Stimulated activated CD8-positive, alpha-beta memory T cell treated with anti-CD3 and anti-CD28 coated beads, Interleukin-12 subunit alpha, Interleukin-12 subunit beta, amount 100 ng/mL, for 24 hours (primary cell): ENCODE measurements at regions not wholly inside any gene's neighbourhood (a gene's known extent, or its start where the extent isn't known, plus 50 kb on each side); places are given as distances from the start of the nearest gene placed in this dataset.
"Not testable (repeated sequence)": the region's sequence is repeated elsewhere in the genome, so short reads cannot be mapped to it uniquely, and the experiment has no call there.

ENCODE experiments used
- DNase-seq: peaks from one replicate; pipeline ENCODE4 v3.0.0-alpha.2; 2020; ENCODE audit errors: extremely low read depth

DNA sequence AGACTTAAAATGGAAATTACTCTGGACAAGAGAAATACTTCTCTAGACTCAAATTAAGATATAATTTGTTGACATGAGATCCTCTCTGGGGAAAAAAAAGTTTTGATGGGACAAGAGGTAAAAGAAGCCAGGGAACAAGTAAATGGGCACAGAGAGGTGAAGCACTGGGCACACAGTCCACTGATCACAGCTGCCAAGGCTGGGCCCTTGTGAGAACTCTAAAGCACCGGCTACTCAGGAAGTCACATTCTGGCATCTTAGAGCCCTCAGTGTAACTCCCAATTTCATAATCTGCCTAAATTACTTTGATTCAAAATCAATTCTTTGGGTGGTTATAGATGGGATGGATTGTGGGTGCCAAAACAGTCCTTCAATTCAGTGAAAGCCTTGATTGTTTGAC is 123.2 kb upstream of the CACNA2D1 start:
- DNase-seq = no peak

DNA sequence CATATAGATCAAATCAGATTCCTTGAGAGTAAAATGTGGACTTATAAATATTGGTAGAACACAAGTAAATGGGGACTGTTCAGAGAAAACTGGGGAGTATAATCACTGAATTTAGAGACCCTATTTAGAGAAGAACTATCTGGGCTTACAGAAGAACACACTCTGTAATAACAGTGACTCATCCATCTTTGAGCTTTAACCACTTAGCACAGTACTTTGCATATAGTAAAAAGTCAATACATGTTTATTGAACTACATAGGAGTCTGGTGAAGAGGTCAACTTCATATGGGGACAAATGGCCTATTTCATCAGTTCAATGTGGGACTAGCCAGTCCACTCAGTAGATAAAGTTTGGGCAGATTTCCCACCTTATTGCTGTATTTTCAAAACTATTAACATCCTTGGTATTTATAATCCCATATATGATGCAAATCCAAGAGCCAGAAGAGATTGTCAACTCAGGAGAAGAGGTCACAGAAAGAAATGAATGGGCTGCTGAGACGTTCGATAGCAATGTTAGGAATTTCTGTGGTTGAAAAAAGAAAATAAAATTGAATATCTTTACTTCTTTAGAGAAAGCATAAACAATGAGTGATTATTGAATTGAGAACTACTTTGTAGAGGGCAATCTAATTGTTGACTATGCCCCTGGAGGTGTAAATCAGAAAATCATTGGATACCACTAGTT is 119.3 kb upstream of the CACNA2D1 start:
- no peak for DNase-seq

DNA sequence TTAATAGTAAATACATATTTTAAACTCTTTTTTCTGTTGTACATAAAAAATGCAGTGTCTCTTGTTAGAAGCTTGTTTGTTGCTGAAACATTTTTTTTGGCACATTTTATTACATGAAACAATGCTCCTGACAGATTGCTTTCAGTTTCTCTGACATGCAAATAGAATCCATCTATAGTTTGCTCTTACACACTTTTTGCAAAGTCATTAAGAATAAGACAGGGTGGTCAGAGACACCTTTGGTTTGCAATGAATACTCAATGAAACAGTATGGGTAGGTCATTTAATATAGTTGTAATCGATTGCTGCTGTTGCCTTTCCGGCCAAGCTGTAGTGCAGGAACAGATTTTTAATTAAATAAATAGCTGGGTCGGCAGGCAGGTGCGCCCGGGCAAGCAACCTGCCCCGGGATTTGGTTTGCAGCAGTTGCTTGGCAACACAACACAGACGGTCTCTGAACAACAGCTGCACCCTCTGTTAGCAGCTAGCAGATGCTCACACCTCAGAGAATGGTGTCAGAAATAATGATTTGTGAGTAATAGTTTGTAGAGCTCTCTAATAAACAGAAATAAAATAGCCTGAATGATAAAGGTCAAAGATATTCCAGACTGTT is 115.7 kb upstream of the CACNA2D1 start:
- DNase-seq = no peak

DNA sequence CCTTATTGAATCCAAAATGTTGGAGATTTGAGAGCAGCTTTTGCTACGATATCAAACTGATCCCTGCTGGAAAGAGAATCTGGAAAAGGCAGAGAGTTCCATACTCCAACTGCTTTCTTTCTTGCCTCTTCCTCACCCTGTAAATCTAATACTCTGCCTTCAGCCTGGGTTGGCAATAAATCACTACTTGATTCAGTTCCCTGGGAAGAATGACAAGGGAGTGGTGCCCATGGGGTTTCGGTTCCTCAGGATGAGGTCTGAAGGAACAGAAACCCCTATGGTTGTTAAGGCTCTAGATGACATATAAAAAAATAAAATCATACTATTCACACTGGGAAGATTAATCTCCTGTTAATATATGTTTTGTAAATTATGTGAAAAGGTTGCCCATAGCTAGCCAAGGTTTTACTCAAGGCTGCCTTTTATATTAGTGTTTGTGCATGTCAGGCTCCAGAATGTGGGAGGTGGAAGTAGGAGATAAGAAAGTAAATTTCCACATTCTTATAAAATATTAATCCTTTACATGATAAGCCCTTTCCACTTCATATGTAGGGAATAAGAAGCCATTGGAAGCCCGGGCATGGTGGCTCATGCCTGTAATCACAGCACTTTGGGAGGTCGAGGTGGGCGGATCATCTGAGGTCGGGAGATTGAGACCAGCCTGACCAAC is 106.2 kb upstream of the CACNA2D1 start:
- DNase-seq = no peak

DNA sequence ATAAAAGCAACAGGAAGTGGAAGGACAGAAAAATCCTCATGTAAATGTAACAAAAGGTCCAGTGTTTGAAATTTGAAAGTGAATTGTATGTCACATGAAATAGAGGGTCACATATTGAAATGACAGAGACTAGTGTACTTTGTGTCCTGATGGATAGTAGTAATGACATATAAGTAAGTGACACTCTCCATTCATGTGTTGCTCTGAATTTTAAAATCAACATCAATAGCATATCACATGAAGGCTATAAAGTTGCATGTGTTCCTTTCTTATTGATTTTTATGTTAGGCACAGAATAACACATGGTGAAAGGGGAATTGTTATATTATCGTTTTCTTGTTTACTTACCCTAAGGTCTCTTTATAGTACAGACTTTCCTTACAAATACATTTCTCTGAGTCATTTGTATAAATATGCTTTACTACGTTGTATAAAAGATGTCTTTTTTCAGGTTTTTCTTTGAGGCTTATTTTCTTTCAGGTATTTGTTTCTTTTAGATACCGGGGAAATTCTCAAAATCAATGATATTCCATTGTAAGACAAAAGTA is 104.6 kb upstream of the CACNA2D1 start:
- no peak for DNase-seq

DNA sequence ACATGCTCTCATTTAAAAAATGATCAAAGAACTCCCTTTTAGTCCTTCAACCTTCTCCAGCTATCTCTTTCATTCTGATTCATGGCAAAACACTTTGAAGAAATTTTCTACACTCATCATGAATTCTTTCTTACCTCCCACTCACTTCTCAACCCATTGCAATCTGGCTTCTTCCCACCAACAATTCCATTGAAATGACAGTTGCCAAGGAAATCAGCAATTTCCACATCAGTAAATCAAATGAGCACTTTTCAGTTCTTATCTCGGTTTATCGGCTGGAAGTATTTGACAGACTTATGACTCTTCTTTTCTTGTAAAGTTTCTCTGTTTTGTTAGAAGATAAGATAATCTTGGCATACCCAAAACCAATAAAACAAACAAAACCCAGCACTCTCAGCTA is 99.1 kb upstream of the CACNA2D1 start:
- DNase-seq = no peak

DNA sequence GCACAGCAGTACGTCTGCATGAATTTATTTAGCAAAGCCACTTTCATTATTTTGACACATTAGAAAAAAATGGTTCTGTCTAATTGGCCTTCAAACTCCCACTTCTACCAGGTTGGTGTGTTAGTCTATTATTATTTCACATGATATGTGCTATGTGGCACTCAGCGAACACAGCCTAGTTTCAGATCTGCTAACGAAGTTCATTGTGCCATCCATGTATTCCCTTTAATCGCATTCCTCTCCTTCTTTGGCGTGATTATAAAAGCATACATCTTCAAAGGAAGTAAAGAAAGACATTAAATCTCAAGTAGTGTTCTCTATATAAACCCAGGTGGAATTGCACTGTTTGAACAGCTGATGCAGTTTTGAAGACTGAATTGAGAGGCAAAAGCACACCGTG is 96.4 kb upstream of the CACNA2D1 start:
- DNase-seq = no peak

DNA sequence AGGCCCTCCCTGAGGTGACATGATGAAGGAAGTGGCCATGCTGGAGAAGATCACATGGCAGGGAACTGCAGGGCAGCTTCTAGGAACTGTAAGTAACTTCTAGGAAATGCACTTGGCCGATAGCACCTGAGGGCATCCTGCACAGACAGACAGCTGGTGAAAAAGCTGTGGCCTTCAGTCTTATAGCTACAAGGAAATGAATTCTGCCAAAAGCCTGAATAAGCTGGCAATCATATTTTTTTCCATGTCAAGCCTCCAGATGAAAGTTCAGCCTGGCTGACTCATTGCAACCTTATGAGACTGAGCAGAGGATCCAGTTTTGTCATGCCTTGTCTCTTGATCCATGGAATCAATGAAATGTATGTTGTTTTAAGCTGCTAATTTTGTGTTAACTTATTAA is 91.1 kb upstream of the CACNA2D1 start:
- no peak for DNase-seq

DNA sequence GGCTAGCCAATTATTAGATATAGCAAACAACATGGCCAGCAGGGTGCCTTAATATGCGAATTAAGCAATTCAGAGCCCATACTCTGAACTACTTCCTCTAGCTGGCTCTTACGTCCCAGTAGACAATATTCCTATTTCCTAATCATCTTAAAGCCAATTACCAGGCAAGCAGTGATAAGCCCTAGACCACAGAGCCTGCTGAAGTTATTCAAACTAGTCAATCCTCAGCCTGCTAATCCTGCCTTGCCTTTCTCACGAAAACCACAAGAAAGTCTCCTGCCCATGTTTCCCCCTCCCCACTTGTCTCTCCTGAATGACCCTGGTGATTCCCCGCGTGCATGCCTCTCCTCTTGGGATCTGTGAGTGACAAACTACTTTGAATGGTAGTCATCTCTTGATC is 86.8 kb upstream of the CACNA2D1 start:
- no peak for DNase-seq

DNA sequence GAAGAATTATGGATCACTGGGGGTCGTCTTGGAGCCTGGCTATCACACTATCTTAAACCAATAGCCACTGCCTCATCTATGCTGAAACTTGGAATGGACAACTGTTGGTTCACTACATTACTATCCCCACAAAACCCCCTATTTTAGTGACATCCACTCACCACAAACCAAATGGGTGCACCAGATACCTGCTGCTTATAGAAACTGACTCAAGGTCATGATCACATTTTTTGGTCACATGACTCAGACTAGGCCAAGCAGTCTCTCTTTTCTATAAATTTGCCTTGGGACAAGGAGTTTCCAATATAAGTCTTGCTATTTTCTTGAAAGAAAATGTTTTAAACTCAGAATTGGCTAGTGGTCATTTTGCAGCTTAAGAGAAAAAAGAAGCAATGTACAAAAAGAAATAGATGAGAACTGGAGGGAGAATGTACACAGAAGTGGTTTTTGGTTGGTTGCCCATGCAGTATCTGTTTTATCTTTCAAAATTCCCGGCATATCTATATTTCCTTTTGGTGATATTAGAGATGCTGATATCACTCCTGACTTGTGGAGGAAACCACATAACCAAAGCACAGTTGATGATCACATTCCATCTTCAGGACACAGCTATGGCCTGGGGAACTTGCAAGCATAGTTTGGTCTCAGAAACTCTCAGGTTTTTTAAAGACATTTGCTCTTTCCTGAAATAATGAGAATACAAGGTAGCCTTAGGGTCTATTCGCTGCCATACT is 85.2 kb upstream of the CACNA2D1 start:
- no peak for DNase-seq

DNA sequence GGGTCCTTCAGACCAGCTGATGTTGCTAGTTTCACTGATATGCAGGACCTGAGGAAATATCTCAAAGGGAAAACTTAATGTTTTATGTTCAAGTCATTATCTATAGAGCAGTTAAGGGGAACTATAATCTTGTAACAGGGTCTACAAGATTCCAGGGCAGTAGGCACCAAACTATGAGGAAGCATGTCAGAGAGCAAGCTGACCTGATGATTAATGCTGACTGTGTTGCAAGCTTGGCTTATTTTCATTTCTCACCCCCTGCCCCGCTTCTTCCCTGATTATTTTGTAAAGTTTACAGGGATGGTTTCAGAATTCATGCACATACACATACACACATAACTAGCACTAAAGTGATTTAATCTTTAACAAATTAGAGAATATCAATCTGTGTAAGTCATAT is 84.3 kb upstream of the CACNA2D1 start:
- no peak for DNase-seq

DNA sequence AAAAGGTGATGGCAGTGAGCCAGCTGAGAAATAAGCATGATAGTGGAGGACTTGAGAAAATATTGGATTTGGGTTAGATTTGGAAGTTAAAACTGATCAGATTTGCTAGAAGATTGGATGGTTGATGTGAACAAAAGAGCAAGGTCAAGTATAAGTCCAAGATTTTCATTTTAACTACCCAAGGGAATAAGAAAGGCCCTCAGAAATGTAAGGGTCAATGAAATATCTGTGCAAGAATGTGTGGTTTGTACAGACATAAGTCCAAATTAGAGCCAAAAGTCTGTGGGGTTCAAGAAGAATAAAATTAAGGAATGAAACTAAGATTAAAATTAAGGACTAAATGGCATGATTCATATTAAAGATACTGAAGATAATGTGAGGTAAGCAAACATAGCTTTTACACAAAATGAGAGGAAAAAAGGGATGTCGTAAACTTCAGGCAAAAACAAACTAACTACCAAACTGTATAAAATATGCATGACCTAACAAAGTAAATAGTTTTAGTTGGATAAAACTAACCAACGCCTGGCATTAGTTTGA is 78.4 kb upstream of the CACNA2D1 start:
- DNase-seq = no peak

DNA sequence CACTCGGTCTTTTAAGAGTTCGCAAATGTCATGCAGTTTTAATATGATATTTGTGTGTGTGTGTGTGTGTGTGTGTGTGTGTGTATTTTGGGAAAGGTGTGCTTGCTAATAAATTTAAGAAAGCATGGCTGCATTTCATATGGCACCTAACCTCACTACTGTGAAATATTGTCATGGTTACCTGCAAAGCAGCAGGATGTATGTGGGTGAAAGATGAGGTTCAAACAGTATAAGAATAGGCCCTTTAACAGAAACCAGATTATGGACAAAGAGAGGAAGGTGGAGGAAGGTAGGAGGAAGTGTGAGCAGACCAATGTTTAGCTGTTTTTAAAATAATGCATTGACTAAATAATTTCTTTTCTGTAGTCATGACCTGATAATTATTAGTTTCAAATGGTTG is 73.5 kb upstream of the CACNA2D1 start:
- no peak for DNase-seq

DNA sequence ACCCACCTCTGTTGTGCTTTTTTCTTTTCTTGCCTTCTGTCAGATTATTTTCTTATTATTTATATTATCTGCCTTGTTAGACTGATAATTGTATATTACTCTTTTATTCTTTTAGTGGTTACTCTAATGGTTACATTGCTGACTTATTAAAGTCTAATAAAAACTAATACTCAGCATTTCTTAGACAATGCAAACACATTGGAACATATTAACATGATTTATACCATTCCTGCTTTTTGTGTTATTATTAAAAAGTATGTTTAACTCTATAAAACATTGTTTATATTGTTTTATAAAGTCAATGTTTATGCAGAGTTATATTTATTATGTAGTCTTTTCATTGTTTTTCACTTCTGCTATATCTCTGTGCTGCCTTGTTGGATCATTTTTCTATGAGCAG is 68.0 kb upstream of the CACNA2D1 start:
- DNase-seq = no peak

DNA sequence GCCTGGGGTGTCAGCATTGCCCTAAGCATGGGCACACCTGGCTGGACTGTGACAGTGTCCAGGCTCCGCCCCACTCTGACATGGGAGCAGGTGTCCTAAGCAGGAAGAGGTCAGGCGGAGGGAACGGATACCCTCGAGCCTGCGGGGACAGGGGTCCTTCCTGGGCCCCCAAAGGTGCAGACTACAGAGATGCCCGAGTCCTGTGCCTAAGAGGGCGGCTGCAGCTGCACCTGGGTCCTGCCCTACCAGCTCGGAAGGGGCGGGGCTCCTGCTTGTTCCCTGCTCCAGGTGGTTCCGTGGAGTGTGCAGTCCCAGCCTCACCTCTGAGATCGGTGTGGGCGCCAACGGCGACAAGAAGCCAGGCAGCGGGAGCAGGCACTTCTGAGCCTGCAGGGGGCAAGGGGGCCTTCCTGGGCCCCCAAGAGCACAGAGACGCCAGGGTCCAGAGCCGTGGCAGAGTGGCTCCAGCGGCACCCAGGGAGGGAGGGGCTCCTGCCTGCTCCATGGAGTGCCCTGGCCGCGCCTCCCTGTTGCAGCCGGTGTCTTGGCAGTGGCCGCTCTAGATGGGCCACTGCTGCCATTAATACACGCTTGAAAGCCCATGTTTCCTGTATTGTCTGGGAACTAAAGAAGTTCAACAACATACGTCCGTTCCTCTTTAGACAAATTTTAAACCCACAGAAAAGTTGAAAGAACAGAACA is 64.5 kb upstream of the CACNA2D1 start:
- no peak for DNase-seq

DNA sequence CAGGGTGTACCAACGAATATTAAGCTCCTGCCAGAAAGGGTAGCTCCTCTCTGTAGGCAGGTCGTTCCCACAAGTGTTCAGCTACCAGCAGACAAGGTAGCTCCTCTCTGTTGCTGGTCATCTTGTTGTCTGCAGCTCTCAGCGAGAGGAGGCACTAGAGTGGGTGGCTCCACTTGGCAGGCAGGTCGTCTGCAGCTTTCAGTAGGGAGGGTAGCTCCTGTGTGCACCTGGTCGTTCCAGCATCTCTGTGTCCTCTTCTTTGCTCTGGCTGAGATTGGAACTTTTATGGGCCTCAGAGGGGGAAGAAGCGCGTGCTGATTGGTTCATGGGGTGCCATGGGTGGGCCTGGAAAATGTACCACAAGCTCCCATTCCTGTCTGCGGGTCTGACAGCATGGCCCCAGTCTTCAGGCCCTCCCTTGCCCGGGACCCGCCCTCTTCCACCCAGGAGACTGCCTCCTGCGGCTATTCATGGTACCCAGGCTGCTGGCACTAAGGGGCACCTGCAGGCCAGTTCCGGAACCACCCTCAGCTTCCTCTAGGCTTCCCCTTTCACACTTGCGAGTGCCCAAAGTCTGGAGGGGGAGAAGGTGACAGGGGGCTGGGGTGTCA is 63.9 kb upstream of the CACNA2D1 start:
- DNase-seq = no peak

DNA sequence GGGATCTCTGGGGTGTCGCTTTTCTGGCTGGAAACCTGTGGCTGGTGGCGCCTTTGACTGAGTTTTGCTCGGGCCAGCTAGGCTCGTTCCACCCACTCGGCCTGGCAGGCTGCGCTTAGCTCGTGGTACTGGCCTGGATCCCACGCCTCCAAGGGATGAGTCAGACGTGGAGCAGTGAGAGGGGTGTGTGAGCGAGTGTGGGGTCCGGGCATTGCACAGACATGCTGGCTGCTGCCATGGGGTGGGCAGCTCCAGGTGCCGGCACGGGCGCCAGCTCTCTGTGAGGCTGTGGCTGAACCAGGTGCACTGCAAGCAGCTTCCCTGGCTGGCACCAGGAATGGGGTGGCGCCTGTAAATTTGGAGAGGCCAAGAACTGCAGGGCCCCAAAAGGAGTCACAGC is 63.1 kb upstream of the CACNA2D1 start:
- no peak for DNase-seq

DNA sequence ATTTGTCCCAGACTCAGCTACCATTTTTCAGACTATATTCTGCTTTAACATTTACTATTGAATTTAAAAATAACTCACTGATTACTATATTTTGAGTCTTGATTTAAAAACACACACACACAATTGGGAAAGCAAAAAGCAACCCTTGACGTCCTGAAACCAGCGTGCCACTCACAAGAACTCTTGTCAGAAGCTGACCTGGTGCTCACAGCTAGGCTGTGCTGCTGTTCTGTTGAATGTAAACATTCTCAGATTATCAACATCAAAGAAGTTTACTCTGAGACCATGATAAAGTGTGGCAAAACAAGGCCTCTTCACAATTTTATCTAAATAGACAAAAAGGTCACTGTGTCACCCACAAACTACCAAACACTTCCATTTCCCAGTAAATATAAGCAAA is 62.6 kb upstream of the CACNA2D1 start:
- DNase-seq = no peak

DNA sequence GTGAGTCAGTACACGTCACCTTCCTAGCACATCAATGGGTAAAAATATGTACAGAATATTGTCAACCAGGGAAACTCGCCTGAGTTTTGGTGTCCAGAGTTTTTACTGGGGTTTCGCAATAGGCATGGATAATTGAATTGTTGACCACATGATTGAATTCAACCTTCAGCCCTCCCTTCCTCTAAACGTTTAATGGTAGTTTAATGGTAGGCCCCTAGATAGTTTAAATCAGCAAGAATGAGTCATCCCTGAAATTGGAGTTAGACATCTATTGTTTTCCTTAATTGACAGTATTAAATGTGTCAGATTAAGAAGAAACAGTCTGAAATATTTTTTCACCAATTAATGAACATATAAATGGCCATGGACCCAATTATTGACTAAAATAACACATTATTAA is 57.8 kb upstream of the CACNA2D1 start:
- no peak for DNase-seq

DNA sequence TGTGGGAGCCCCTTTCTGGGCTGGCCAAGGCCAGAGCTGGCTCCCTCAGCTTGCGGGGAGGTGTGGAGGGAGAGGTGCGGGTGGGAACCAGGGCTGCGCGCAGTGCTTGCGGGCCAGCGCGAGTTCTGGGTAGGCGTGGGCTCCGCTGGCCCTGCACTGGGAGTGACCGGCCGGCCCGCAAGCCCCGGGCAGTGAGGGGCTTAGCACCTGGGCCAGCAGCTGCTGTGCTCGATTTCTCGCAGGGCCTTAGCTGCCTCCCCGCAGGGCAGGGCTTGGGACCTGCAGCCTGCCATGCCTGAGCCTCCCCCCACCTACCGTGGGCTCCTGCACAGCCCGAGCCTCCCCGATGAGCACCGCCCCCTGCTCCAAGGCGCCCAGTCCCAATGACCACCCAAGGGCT is 56.0 kb upstream of the CACNA2D1 start:
- not testable (repeated sequence) for DNase-seq

DNA sequence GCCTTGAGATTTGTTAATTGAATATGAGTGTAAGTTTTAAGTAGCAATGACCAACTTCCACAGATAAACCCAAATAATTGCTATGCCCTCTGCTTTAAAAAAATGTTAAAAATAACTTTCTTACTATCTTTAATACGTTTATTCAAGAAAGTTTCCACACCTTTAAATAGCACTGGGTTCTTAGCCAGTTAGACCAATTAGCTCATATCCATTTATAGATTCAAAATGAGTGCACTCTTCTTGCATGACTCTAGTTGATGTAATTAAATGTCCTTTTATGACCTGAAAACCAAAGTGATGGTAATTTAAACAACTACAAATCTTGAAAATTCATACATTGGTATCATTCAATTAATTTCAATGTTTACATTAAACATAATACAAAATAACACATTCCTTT is 50.8 kb upstream of the CACNA2D1 start:
- no peak for DNase-seq
